H1 (cell line): ENCODE measurements at regions not wholly inside any gene's neighbourhood (a gene's known extent, or its start where the extent isn't known, plus 50 kb on each side); places are given as distances from the start of the nearest gene placed in this dataset.

Experiments used
- CTCF ChIA-PET: fragments of 300-600 bp; sonication (Branson Sonifier 250); formaldehyde crosslinking; loops from one replicate; lab custom pipeline; 2021; ENCODE audit not compliant: partially characterized antibody; lab: Charles Lee
- POLR2A ChIA-PET: fragments of 300-600 bp; sonication (Branson Sonifier 250); formaldehyde crosslinking; loops from one replicate; lab custom pipeline; 2021; ENCODE audit warnings: inconsistent platforms; ENCODE audit not compliant: partially characterized antibody; lab: Charles Lee
- DNase-seq, 2 experiments: peaks; one replicate each; pipeline versions ENCODE4 v3.0.0 to v3.0.0-alpha.2; 2010 to 2022; ENCODE audit warnings: low spot score in 2 of 2, low read depth in 1 of 2, mixed read lengths in 1 of 2
- FAIRE-seq: peaks from 2 replicates; lab custom pipeline; 2011; peaks lifted over from hg19 to GRCh38; lab: Jason Lieb, UNC
- H2AFZ ChIP-seq: 2 replicates; pipeline ENCODE4 v1.8.1; 2012; ENCODE audit warnings: low read length, inconsistent platforms
- H2AK5ac ChIP-seq: 2 replicates; pipeline ENCODE4 v1.6.1; 2013; ENCODE audit warnings: low read depth, low read length
- H2BK120ac ChIP-seq: replicated peaks from 2 replicates; pipeline ENCODE3; 2013; ENCODE audit warnings: low read depth, low read length, inconsistent platforms
- H2BK12ac ChIP-seq: 2 replicates; pipeline ENCODE4 v1.6.1; 2013; ENCODE audit warnings: low read depth, low read length
- H2BK15ac ChIP-seq: 2 replicates; pipeline ENCODE4 v1.6.1; 2013; ENCODE audit warnings: low read length
- H2BK20ac ChIP-seq: 2 replicates; pipeline ENCODE4 v1.6.1; 2013; ENCODE audit warnings: low read length
- H2BK5ac ChIP-seq: 2 replicates; pipeline ENCODE4 v1.6.1; 2013; ENCODE audit warnings: low read depth, low read length
- H3K14ac ChIP-seq: 2 replicates; pipeline ENCODE4 v1.6.1; 2013; ENCODE audit warnings: inconsistent platforms; ENCODE audit not compliant: insufficient read length
- H3K18ac ChIP-seq: 2 replicates; pipeline ENCODE4 v1.6.1; 2013; ENCODE audit warnings: low read length; ENCODE audit errors: extremely low read depth
- H3K23ac ChIP-seq: 2 replicates; pipeline ENCODE4 v1.6.1; 2013; ENCODE audit warnings: inconsistent platforms; ENCODE audit not compliant: insufficient read length
- H3K23me2 ChIP-seq: 2 replicates; pipeline ENCODE4 v1.6.1; 2013; ENCODE audit warnings: low read depth, low read length
- H3K27ac ChIP-seq: 2 replicates; pipeline ENCODE4 v1.6.1; 2011; ENCODE audit warnings: low read depth, low read length, inconsistent platforms
- H3K27me3 ChIP-seq, 4 experiments: replicated peaks in 1 of 4; 1 replicate in 1 of 4; 2 replicates in 3 of 4; pipeline versions ENCODE4 v1.6.1 to v1.8.1; 2011 to 2013; ENCODE audit warnings: low read length in 3 of 4, mild to moderate bottlenecking in 3 of 4, inconsistent platforms in 2 of 4, mixed read lengths in 2 of 4, moderate library complexity in 1 of 4; ENCODE audit not compliant: control insufficient read depth in 3 of 4, insufficient read depth in 3 of 4; ENCODE audit errors: extremely low read depth in 1 of 4
- H3K36me3 ChIP-seq, 4 experiments: 2 replicates each; pipeline versions ENCODE4 v1.6.1 to v1.8.1; 2011 to 2013; ENCODE audit warnings: mild to moderate bottlenecking in 4 of 4, low read length in 3 of 4, moderate library complexity in 2 of 4, control low read depth in 1 of 4, inconsistent platforms in 1 of 4; ENCODE audit not compliant: insufficient read depth in 4 of 4, control insufficient read depth in 2 of 4
- H3K4ac ChIP-seq: replicated peaks from 2 replicates; pipeline ENCODE3; 2013; ENCODE audit warnings: low read length, low read depth, mixed read lengths, inconsistent platforms; ENCODE audit not compliant: insufficient read length
- H3K4me1 ChIP-seq, 4 experiments: replicated peaks in 1 of 4; 1 replicate in 1 of 4; 2 replicates in 3 of 4; pipeline versions ENCODE4 v1.6.1 to v1.8.1; 2011 to 2013; ENCODE audit warnings: low read length in 3 of 4, inconsistent platforms in 2 of 4, mixed read lengths in 1 of 4; ENCODE audit not compliant: insufficient read depth in 4 of 4, control insufficient read depth in 3 of 4
- H3K4me2 ChIP-seq, 2 experiments: 2 replicates each; pipeline versions ENCODE4 v1.6.1 to v1.8.1; 2011 to 2013; ENCODE audit warnings: low read depth in 2 of 2, low read length in 2 of 2, control low read depth in 1 of 2, inconsistent platforms in 1 of 2, mild to moderate bottlenecking in 1 of 2; ENCODE audit not compliant: insufficient read depth in 1 of 2
- H3K4me3 ChIP-seq, 4 experiments: fragments of 200-600, 300-600 bp in 1 of 4; sonication (generic), shearing (Covaris generic), sonication (Bioruptor Twin) in 1 of 4; 2 replicates each; pipeline versions ENCODE4 v1.5.1 to v1.8.1; 2011 to 2016; ENCODE audit warnings: low read length in 4 of 4, low read depth in 3 of 4, control low read depth in 2 of 4, inconsistent platforms in 2 of 4, mild to moderate bottlenecking in 2 of 4, mixed read lengths in 1 of 4, moderate library complexity in 1 of 4; ENCODE audit not compliant: insufficient read depth in 2 of 4; ENCODE audit errors: extremely low read depth in 1 of 4
- H3K56ac ChIP-seq: replicated peaks from 2 replicates; pipeline ENCODE3; 2013; ENCODE audit warnings: low read depth, mild to moderate bottlenecking, mixed read lengths, low read length, inconsistent platforms; ENCODE audit not compliant: insufficient read length
- H3K79me1 ChIP-seq: 2 replicates; pipeline ENCODE4 v1.6.1; 2013; ENCODE audit warnings: low read depth, low read length, control low read depth
- H3K79me2 ChIP-seq, 2 experiments: 2 replicates each; pipeline versions ENCODE4 v1.6.1 to v1.8.1; 2012 to 2013; ENCODE audit warnings: low read length in 2 of 2, mild to moderate bottlenecking in 2 of 2, inconsistent platforms in 1 of 2; ENCODE audit not compliant: insufficient read depth in 2 of 2, control insufficient read depth in 1 of 2
- H3K9ac ChIP-seq, 4 experiments: replicated peaks in 1 of 4; 1 replicate in 1 of 4; 2 replicates in 3 of 4; pipeline versions ENCODE4 v1.6.1 to v1.8.1; 2011 to 2013; ENCODE audit warnings: low read depth in 3 of 4, low read length in 3 of 4, control low read depth in 2 of 4, mild to moderate bottlenecking in 2 of 4, moderate library complexity in 2 of 4, inconsistent platforms in 1 of 4; ENCODE audit errors: extremely low read depth in 1 of 4
- H3K9me3 ChIP-seq, 2 experiments: 2 replicates each; pipeline versions ENCODE4 v1.6.1 to v1.8.1; 2012 to 2013; ENCODE audit warnings: mild to moderate bottlenecking in 2 of 2, moderate library complexity in 2 of 2, control low read depth in 1 of 2, inconsistent platforms in 1 of 2, low read depth in 1 of 2, low read length in 1 of 2, mixed read lengths in 1 of 2; ENCODE audit not compliant: insufficient read depth in 2 of 2
- H4K20me1 ChIP-seq, 2 experiments: replicated peaks in 1 of 2; 2 replicates each; pipeline versions ENCODE3 to v1.8.1; 2011 to 2013; ENCODE audit warnings: inconsistent platforms in 2 of 2, low read length in 2 of 2, mild to moderate bottlenecking in 1 of 2; ENCODE audit not compliant: insufficient read depth in 2 of 2, control insufficient read depth in 1 of 2
- H4K5ac ChIP-seq: 2 replicates; pipeline ENCODE4 v1.6.1; 2013; ENCODE audit warnings: low read length, low read depth, mixed read lengths, inconsistent platforms; ENCODE audit not compliant: insufficient read length
- H4K8ac ChIP-seq: 2 replicates; pipeline ENCODE4 v1.8.0; 2013; ENCODE audit warnings: mild to moderate bottlenecking, moderate library complexity, low read length, inconsistent platforms; ENCODE audit not compliant: insufficient read depth; ENCODE audit errors: extremely low read depth
- H4K91ac ChIP-seq: replicated peaks from 2 replicates; pipeline ENCODE3; 2013; ENCODE audit warnings: low read length, mixed read lengths, inconsistent platforms; ENCODE audit not compliant: insufficient read length
- JUND ChIP-seq: IDR thresholded peaks from 2 replicates; pipeline ENCODE4 v1.6.1; 2011; ENCODE audit warnings: mild to moderate bottlenecking, improper control_type of control experiment, low read length
- POU5F1 ChIP-seq: IDR thresholded peaks from 2 replicates; pipeline ENCODE4 v1.6.1; 2011; ENCODE audit warnings: low read depth, mild to moderate bottlenecking, low read length, moderate library complexity
- SP2 ChIP-seq: IDR thresholded peaks from 2 replicates; pipeline ENCODE4 v1.6.1; 2012; ENCODE audit warnings: mild to moderate bottlenecking, low read length, inconsistent platforms
- SUZ12 ChIP-seq: fragments of 200-600 bp; sonication (generic); IDR thresholded peaks from 2 replicates; pipeline ENCODE4 v1.6.1; 2012; ENCODE audit warnings: mild to moderate bottlenecking, inconsistent platforms, low read length, moderate library complexity, mixed read lengths
- TEAD4 ChIP-seq: IDR thresholded peaks from 2 replicates; pipeline ENCODE4 v1.6.1; 2012; ENCODE audit warnings: low read depth, low read length, inconsistent platforms, mixed read lengths
- WGBS, 2 experiments: shearing (Covaris generic) in 1 of 2; methylation state at CpG; one replicate each; pipeline versions ENCODE4 v1.1.6 to v1.1.7; 2013 to 2015; ENCODE audit warnings: low lambda C conversion rate in 2 of 2, mixed read lengths in 2 of 2, inconsistent platforms in 1 of 2, low coverage in 1 of 2, missing lambda C conversion rate in 1 of 2; ENCODE audit not compliant: insufficient replicate concordance in 2 of 2, insufficient coverage in 1 of 2, insufficient read length in 1 of 2; ENCODE audit errors: extremely low coverage in 1 of 2, missing lambda C conversion rate in 1 of 2; 5-methylcytosine and 5-hydroxymethylcytosine counted together
- TF ChIP-seq, protein P1 (sequence below): IDR thresholded peaks from 2 replicates; pipeline ENCODE4 v1.6.1; 2011; ENCODE audit warnings: low read depth, mild to moderate bottlenecking, low read length; ENCODE audit not compliant: insufficient read depth
- TF ChIP-seq, protein P2 (sequence below): IDR thresholded peaks from 2 replicates; pipeline ENCODE4 v1.6.1; 2012; ENCODE audit warnings: inconsistent platforms

DNA sequence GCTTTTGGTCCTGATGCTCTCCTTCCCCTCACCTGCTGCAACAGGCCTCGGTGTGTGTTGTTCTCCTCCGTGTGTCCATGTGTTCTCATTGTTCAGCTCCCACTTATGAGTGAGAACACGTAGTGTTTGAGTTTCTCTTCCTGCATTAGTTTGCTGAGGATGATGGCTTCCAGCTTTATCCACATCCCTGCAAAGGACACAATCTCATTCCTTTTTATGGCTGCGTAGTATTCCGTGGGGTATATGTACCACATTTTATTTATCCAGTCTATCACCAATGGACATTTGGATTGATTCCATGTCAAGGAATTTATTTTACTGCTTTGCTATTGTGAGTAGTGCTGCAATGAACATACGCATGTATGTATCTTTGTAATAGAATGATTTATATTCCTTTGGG lies 116.9 kb upstream of the SIRPG start:
- Histone ChIP-seq H2BK20ac (no peak overlapping the region), H2BK5ac (no peak overlapping the region), H3K23ac (no peak overlapping the region), H2BK15ac (no peak overlapping the region), H3K23me2 (peaks cover 4% of the 10 kb centered on the region; the same call in 1 of the 2 replicates), H3K36me3 (no peaks in the 10 kb centered on the region), H3K9ac (no peak overlapping the region), H3K9me3 (no peaks in the 10 kb centered on the region; a peak in 1 of 4 replicates), H2BK12ac (no peak overlapping the region), H2BK120ac (no peak overlapping the region), H3K18ac (no peak overlapping the region), H4K20me1 (no peaks in the 10 kb centered on the region), H2AFZ (no peak overlapping the region), H3K56ac (no peak overlapping the region), H4K5ac (no peak overlapping the region), H3K4ac (no peak overlapping the region), H3K4me2 (no peak overlapping the region), H3K27ac (no peak overlapping the region), H3K79me2 (no peaks in the 10 kb centered on the region), H4K8ac (no peak overlapping the region), H3K27me3 (peaks cover 0 to 3% (median 1%) of the 10 kb centered on the region in 4 experiments; a peak in 4 of 7 replicates), H2AK5ac (no peak overlapping the region), H4K91ac (no peak overlapping the region), H3K4me3 (no peak overlapping the region), H3K4me1 (peaks cover 2 to 7% (median 3%) of the 10 kb centered on the region in 4 experiments; a peak in 5 of 7 replicates), H3K79me1 (no peaks in the 10 kb centered on the region), H3K14ac (no peak overlapping the region)
- DNase-seq (no peak), FAIRE-seq (no peak)
- POLR2A ChIA-PET, result no interaction called here
- TF ChIP-seq TEAD4 (no peak), JUND (no peak), SUZ12 (no peak), POU5F1 (no peak), SP2 (no peak)
- TF ChIP-seq, protein P1, sequence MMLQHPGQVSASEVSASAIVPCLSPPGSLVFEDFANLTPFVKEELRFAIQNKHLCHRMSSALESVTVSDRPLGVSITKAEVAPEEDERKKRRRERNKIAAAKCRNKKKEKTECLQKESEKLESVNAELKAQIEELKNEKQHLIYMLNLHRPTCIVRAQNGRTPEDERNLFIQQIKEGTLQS, result no peak
- TF ChIP-seq, protein P2, sequence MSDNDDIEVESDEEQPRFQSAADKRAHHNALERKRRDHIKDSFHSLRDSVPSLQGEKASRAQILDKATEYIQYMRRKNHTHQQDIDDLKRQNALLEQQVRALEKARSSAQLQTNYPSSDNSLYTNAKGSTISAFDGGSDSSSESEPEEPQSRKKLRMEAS, result no peak
- WGBS, 2 experiments, result 96% methylated on average over 6 of the region's 6 CpGs; no CpG with 5 or more reads in 1 of the 2 experiments
- CTCF ChIA-PET, result no interaction called here
